Stomach (tissue), 8 donors: ENCODE measurements at regions not wholly inside any gene's neighbourhood (a gene's known extent, or its start where the extent isn't known, plus 50 kb on each side); places are given as distances from the start of the nearest gene placed in this dataset.

ENCODE experiments used
- DNase-seq, 2 donors: peaks; one replicate each; pipeline versions ENCODE4 v3.0.0 to v3.0.0-alpha.2; 2013 to 2019
- H3K27ac ChIP-seq, 5 donors: fragments of 200-600 bp in 4 of 5; sonication (generic) in 4 of 5; one replicate each; pipeline ENCODE4 v1.5.1; 2013 to 2019; ENCODE audit warnings: mild to moderate bottlenecking in 1 of 5, moderate library complexity in 1 of 5
- H3K27me3 ChIP-seq, 3 donors: fragments of 200-600 bp; sonication (generic); one replicate each; pipeline ENCODE4 v1.5.1; 2017 to 2019; ENCODE audit warnings: mixed run types in 1 of 3
- H3K36me3 ChIP-seq, 4 donors: fragments of 200-600 bp; sonication (generic); 1 replicate in 3 of 4; 2 replicates in 1 of 4; pipeline ENCODE4 v1.5.1; 2016 to 2019
- H3K4me1 ChIP-seq, 4 donors: fragments of 200-600 bp; sonication (generic); one replicate each; pipeline ENCODE4 v1.5.1; 2016 to 2019
- H3K4me3 ChIP-seq, 4 donors: fragments of 200-600 bp; sonication (generic) in 3 of 4; one replicate each; pipeline ENCODE4 v1.5.1; 2016 to 2019; ENCODE audit warnings: mild to moderate bottlenecking in 1 of 4
- H3K9me3 ChIP-seq, 4 donors: fragments of 200-600 bp; sonication (generic); one replicate each; pipeline ENCODE4 v1.5.1; 2016 to 2019
- CTCF ChIP-seq, 7 experiments: fragments of 450-650 bp in 4 of 7; fragments of 200-600 bp in 3 of 7; sonication (generic) in 3 of 7; IDR thresholded peaks; one replicate each; pipeline ENCODE4 v1.5.1; 2016 to 2019; ENCODE audit warnings: antibody characterized with exemption in 7 of 7, control low read depth in 2 of 7, mild to moderate bottlenecking in 1 of 7
- EP300 ChIP-seq: sonication (generic); formaldehyde crosslinking; IDR thresholded peaks from one replicate; pipeline ENCODE4 v1.6.1; 2017; ENCODE audit warnings: antibody characterized with exemption
- POLR2A ChIP-seq, 4 donors: fragments of 450-650 bp; IDR thresholded peaks; one replicate each; pipeline ENCODE4 v1.6.1; 2016; ENCODE audit warnings: antibody characterized with exemption in 4 of 4, control low read depth in 2 of 4, mild to moderate bottlenecking in 1 of 4, moderate library complexity in 1 of 4
- POLR2AphosphoS5 ChIP-seq, 3 donors: sonication (generic); formaldehyde crosslinking; IDR thresholded peaks; one replicate each; pipeline ENCODE4 v1.6.1; 2016; ENCODE audit warnings: antibody characterized with exemption in 3 of 3
- WGBS, 5 donors: extraction: QIAGEN DNeasy Blood & Tissue Kit in 3 of 5; methylation state at CpG; one replicate each; pipeline versions ENCODE4 v1.1.5 to v1.1.7; 2013 to 2018; 5-methylcytosine and 5-hydroxymethylcytosine counted together
- intact Hi-C: fragments of 100-400 bp; cut with DNase I; formaldehyde crosslinking; loops from one replicate; pipeline ENCODE4 v1.15.1; 2023; ENCODE audit warnings: low total_unique reads
- donor health status: healthy with polysubstance abuse.
- donor health status: Bipolar disorder and iron deficiency.
- donor health status: healthy.

GRCh38 chr4:151883747-151884146, 122.9 kb upstream of the GATB start:
- Histone ChIP-seq H3K27me3 (no peaks in the 10 kb centered on the region), H3K27ac (no peak overlapping the region), H3K4me3 (no peak overlapping the region), H3K9me3 (no peaks in the 10 kb centered on the region), H3K36me3 (no peaks in the 10 kb centered on the region), H3K4me1 (no peaks in the 10 kb centered on the region)
- 83 to 94% (median 90%) methylated on average over 4 of the region's 4 CpGs for WGBS, 5 donors
- DNase-seq, result no peak
- intact Hi-C loops, result no loop called here
- TF ChIP-seq POLR2A (IDR thresholded peaks at IDR 0.05) (no peak), EP300 (no peak), POLR2AphosphoS5 (IDR thresholded peaks at IDR 0.05) (no peak), CTCF (IDR thresholded peaks at IDR 0.05) (no peak)

- 81 to 87% (median 84%) methylated on average over 9 of the region's 9 CpGs for WGBS, 5 donors
- no peak for DNase-seq
- no peaks in the 10 kb centered on the region for H3K27me3 ChIP-seq
- intact Hi-C loops, result no loop called here
- H3K27ac ChIP-seq, result no peak overlapping the region
- H3K4me3 ChIP-seq, result no peak overlapping the region
- TF ChIP-seq POLR2A (IDR thresholded peaks at IDR 0.05), result no peak
- no peak for TF ChIP-seq CTCF (IDR thresholded peaks at IDR 0.05)
- TF ChIP-seq EP300, result no peak
- no peak for TF ChIP-seq POLR2AphosphoS5 (IDR thresholded peaks at IDR 0.05)
- no peaks in the 10 kb centered on the region for H3K4me1 ChIP-seq
- no peaks in the 10 kb centered on the region for H3K9me3 ChIP-seq
- H3K36me3 ChIP-seq, result no peaks in the 10 kb centered on the region
Observed at GRCh38 chr4:151882072-151882803, 121.4 kb upstream of the GATB start.

GRCh38 chr4:151879705-151880445, 119.1 kb upstream of the GATB start:
- Histone ChIP-seq H3K4me3 (no peak overlapping the region), H3K27me3 (no peaks in the 10 kb centered on the region), H3K27ac (no peak overlapping the region), H3K9me3 (no peaks in the 10 kb centered on the region), H3K36me3 (no peaks in the 10 kb centered on the region), H3K4me1 (no peaks in the 10 kb centered on the region)
- 54 to 65% (median 57%) methylated on average over 11 of the region's 11 CpGs for WGBS, 5 donors
- no peak for DNase-seq
- intact Hi-C loops, result no loop called here
- TF ChIP-seq EP300 (no peak), CTCF (IDR thresholded peaks at IDR 0.05) (no peak), POLR2AphosphoS5 (IDR thresholded peaks at IDR 0.05) (no peak), POLR2A (IDR thresholded peaks at IDR 0.05) (no peak)

- no peak overlapping the region for H3K27ac ChIP-seq
- no peak overlapping the region for H3K4me3 ChIP-seq
- H3K4me1 ChIP-seq, result no peaks in the 10 kb centered on the region
- H3K27me3 ChIP-seq, result no peaks in the 10 kb centered on the region
- no peak for DNase-seq
- H3K36me3 ChIP-seq, result no peaks in the 10 kb centered on the region
- TF ChIP-seq POLR2AphosphoS5 (IDR thresholded peaks at IDR 0.05) (no peak), CTCF (IDR thresholded peaks at IDR 0.05) (no peak)
- no peaks in the 10 kb centered on the region for H3K9me3 ChIP-seq
- 71 to 94% (median 83%) methylated on average over 3 of the region's 3 CpGs for WGBS, 5 donors
- intact Hi-C loops, result no loop called here
Observed at GRCh38 chr4:151876381-151876988, 115.7 kb upstream of the GATB start.
